Fibroblast of mammary gland (primary cell): ENCODE measurements at regions not wholly inside any gene's neighbourhood (a gene's known extent, or its start where the extent isn't known, plus 50 kb on each side); places are given as distances from the start of the nearest gene placed in this dataset.

Experiments used
- DNase-seq: peaks from one replicate; pipeline ENCODE4 v3.0.0-alpha.2; 2010; ENCODE audit warnings: low read depth
- H3K4me3 ChIP-seq: 2 replicates; pipeline ENCODE4 v1.5.1; 2011; ENCODE audit warnings: low read depth, mild to moderate bottlenecking, low read length, moderate library complexity; ENCODE audit not compliant: control insufficient read depth
- TF ChIP-seq, protein P1 (sequence below): conservative IDR thresholded peaks from 2 replicates; pipeline ENCODE4 v1.5.1; 2011; ENCODE audit warnings: low read depth, low read length, inconsistent platforms; ENCODE audit not compliant: control insufficient read depth, insufficient read depth

DNA sequence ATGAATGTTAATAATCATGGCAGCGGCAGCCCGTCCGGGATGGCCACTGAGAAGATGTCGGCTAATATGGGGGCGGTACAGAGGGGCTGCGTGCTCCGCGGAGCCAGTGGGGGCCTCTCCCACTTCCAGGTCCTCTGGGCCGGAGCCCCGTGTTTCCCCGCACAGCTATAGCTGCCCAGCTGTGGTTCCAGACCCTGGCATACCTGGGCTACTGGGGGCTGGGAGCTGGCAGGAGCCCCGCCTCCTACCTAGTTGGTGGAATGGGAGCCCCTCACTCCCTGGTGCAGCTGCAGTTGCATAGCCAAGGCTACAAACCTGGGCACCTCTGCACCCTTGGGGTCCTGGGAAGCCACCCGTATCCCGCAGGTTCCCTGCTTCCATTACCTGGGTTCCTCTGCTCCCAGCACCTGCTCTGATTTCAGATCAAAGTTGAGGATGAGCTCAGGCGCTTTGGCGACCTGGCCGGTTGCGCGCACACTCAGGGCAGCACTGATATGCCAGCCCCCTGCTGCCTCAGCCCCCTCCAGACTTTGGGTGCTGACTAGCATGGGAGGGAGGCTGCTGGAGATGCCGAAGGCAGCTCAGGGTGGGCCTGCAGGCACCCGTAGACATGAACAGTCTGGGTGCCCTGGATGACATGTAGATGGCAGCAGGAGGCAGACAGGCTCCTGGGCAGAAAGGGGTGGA, 236.5 kb upstream of the SEMA3D start:
- no peak for DNase-seq
- H3K4me3 ChIP-seq, result no peak overlapping the region
- TF ChIP-seq, protein P1, sequence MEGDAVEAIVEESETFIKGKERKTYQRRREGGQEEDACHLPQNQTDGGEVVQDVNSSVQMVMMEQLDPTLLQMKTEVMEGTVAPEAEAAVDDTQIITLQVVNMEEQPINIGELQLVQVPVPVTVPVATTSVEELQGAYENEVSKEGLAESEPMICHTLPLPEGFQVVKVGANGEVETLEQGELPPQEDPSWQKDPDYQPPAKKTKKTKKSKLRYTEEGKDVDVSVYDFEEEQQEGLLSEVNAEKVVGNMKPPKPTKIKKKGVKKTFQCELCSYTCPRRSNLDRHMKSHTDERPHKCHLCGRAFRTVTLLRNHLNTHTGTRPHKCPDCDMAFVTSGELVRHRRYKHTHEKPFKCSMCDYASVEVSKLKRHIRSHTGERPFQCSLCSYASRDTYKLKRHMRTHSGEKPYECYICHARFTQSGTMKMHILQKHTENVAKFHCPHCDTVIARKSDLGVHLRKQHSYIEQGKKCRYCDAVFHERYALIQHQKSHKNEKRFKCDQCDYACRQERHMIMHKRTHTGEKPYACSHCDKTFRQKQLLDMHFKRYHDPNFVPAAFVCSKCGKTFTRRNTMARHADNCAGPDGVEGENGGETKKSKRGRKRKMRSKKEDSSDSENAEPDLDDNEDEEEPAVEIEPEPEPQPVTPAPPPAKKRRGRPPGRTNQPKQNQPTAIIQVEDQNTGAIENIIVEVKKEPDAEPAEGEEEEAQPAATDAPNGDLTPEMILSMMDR, result no peak

DNA sequence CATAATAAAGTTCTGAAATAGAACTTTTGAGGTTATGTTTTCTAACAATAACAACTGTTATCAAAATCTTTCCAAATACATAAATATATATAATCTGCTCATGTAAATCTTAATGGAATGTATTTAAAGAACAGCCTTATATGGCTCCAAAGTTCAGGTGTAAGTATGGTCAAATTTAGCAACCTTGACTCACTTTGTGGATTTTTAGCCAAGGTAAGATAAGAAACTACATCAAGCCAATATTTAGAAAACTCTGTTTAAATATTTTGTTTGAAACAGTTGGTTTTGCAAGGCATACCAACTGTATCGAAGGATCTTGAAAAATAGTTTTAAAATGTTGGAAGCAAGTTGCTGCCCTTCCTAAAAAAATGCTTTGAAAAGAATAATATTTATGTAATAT, 228.9 kb upstream of the SEMA3D start:
- H3K4me3 ChIP-seq, result no peak overlapping the region
- DNase-seq, result no peak
- TF ChIP-seq, protein P1, result no peak

DNA sequence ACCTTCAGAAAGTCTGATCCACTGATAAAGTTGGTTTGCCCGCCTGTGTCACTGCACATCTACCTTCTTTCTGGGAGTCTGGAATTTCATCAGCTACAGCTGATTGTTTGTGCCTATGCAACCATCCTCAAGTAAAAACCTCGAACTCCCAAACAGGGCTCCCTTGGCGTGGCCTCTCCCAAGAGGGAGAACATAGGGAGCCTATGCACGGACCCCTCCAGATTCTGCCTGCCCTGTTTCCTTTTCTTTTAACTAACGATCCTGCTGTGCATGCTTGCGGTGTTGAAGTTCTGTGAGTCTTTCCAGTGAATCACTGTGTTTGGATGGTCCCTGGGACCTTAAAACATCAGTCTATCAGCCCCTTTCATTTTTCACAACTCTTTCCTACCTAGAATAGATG, 226.9 kb upstream of the SEMA3D start:
- no peak overlapping the region for H3K4me3 ChIP-seq
- no peak for DNase-seq
- TF ChIP-seq, protein P1, result no peak

DNA sequence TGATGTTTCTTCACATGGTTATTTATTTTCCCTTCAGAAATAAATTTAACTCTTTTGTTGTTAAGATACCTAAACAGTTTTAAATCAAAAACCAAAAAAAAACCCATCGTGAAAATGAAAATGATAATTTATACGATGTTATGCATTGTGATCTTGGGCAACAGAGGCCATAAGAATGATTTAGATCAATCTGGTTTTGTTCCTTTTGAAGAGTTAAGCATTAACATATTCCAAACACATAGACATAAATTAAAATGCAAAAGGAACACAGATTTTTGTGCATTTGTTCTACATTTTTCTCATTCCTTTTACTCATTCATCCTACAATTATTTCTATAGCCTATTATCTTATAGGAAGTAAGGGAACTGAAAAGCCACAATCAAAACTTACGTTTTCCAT, 226.1 kb upstream of the SEMA3D start:
- DNase-seq, result no peak
- H3K4me3 ChIP-seq, result no peak overlapping the region
- TF ChIP-seq, protein P1, result no peak

DNA sequence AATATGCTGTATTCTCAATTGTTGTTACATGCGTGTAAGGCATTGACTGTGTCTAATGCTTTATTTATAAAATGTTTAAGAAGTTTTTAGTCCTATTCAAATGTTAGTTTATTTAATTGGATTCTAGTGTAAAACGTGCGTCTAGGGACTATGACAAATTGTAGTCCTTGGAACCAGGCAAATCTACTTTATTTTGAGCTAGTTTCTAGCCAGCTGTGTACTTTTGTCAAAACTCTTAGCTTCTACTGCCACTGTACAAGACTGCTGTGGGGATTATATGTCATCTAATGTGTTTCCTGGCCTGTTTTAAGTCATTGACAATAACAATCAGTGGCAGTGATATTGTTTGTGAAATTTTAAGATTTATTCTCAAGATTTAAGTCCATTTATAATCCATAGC, 220.5 kb upstream of the SEMA3D start:
- H3K4me3 ChIP-seq, result no peak overlapping the region
- DNase-seq, result no peak
- TF ChIP-seq, protein P1, result no peak

DNA sequence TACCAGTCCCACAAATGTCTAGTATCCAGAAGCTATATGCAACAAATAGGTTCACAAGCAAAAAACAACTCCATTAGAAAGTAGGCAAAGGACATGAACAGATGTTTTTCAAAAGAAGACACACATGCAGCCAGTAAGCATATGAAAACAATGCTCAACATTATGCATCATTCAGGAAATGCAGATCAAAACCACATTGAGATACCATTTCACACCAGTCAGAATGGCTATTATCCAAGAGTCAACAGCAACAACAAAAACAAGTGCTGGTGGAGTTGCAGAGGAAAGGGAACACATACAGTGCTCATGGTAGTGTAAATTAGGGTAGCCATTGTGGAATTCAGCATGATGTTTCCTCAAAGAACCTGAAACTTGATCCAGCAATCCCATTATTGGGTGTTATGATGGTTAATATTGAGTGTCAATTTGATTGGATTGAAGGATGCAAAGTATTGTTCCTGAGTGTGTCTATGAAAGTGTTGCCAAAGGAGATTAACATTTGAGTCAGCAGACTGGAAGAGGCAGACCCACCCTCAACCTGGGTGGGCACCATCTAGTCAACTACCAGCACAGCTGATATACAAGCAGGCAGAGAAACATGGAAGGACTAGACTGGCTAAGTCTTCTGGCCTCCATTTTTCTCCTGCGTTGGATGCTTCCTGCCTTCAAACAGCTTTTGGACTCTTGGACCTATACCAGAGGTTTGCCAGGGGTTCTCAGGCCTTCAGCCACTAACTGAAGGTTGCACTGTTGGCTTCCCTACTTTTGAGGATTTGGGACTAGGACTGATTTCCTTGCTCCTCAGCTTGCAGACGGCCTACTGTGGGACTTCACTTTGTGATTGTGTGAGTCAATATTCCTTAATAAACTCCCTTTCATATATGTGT, 218.4 kb upstream of the SEMA3D start:
- peak; percentile 54 for DNase-seq
- TF ChIP-seq, protein P1, result no peak

More for the DNA sequence above, 218.4 kb upstream of the SEMA3D start:
- no peak overlapping the region for H3K4me3 ChIP-seq
